ENCODE measurements at regions not wholly inside any gene's neighbourhood (a gene's known extent, or its start where the extent isn't known, plus 50 kb on each side); places are given as distances from the start of the nearest gene placed in this dataset.

DNA sequence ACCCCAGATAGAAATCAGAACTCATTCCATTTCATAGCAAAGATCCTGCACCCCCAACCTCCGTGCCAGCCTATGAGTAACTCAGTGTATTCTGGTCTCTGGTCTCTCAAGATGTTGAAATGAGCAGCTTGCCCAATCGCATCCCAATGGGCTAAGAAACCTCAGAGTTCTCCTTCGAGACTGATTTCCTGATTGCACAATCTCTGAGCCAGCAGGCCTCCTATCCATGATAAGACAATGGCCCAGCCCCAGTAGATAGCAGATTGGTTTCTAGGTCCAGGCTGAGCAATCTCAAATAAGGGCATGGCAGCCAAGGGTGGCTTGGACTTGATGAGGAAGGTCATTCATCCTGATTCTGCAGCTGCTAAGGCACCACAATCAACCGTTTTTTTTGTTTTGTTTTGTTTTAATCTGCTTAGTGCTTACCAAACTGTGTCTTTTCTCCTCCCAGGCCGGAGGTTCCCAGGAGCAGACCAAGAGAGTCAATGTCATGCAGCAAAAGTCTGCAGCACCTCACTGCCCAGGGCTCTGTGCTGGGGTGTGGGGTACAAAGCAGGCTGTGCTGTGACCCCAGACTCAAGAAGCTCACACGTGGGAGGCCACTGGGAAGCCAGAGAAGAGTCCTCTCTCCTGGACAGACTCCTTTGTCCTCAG is 125.1 kb upstream of the NXT1 start:
- no peak for TF ChIP-seq MEIS1 (CRISPR knock-in tag; IDR thresholded peaks at IDR 0.05; ENCODE audit: borderline replicate concordance)
- TF ChIP-seq, protein P1, sequence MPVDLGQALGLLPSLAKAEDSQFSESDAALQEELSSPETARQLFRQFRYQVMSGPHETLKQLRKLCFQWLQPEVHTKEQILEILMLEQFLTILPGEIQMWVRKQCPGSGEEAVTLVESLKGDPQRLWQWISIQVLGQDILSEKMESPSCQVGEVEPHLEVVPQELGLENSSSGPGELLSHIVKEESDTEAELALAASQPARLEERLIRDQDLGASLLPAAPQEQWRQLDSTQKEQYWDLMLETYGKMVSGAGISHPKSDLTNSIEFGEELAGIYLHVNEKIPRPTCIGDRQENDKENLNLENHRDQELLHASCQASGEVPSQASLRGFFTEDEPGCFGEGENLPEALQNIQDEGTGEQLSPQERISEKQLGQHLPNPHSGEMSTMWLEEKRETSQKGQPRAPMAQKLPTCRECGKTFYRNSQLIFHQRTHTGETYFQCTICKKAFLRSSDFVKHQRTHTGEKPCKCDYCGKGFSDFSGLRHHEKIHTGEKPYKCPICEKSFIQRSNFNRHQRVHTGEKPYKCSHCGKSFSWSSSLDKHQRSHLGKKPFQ (tag by site-specific recombination; IDR thresholded peaks at IDR 0.05): no peak
- TF ChIP-seq ZBTB20 (tag by site-specific recombination; IDR thresholded peaks at IDR 0.05): no peak
- TF ChIP-seq, protein P2, sequence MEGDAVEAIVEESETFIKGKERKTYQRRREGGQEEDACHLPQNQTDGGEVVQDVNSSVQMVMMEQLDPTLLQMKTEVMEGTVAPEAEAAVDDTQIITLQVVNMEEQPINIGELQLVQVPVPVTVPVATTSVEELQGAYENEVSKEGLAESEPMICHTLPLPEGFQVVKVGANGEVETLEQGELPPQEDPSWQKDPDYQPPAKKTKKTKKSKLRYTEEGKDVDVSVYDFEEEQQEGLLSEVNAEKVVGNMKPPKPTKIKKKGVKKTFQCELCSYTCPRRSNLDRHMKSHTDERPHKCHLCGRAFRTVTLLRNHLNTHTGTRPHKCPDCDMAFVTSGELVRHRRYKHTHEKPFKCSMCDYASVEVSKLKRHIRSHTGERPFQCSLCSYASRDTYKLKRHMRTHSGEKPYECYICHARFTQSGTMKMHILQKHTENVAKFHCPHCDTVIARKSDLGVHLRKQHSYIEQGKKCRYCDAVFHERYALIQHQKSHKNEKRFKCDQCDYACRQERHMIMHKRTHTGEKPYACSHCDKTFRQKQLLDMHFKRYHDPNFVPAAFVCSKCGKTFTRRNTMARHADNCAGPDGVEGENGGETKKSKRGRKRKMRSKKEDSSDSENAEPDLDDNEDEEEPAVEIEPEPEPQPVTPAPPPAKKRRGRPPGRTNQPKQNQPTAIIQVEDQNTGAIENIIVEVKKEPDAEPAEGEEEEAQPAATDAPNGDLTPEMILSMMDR (tag by site-specific recombination; IDR thresholded peaks at IDR 0.05): no peak
- TF ChIP-seq, protein P3, sequence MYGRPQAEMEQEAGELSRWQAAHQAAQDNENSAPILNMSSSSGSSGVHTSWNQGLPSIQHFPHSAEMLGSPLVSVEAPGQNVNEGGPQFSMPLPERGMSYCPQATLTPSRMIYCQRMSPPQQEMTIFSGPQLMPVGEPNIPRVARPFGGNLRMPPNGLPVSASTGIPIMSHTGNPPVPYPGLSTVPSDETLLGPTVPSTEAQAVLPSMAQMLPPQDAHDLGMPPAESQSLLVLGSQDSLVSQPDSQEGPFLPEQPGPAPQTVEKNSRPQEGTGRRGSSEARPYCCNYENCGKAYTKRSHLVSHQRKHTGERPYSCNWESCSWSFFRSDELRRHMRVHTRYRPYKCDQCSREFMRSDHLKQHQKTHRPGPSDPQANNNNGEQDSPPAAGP (tag by site-specific recombination; IDR thresholded peaks at IDR 0.05): no peak
- TF ChIP-seq, protein P4, sequence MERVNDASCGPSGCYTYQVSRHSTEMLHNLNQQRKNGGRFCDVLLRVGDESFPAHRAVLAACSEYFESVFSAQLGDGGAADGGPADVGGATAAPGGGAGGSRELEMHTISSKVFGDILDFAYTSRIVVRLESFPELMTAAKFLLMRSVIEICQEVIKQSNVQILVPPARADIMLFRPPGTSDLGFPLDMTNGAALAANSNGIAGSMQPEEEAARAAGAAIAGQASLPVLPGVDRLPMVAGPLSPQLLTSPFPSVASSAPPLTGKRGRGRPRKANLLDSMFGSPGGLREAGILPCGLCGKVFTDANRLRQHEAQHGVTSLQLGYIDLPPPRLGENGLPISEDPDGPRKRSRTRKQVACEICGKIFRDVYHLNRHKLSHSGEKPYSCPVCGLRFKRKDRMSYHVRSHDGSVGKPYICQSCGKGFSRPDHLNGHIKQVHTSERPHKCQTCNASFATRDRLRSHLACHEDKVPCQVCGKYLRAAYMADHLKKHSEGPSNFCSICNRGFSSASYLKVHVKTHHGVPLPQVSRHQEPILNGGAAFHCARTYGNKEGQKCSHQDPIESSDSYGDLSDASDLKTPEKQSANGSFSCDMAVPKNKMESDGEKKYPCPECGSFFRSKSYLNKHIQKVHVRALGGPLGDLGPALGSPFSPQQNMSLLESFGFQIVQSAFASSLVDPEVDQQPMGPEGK (tag by site-specific recombination; IDR thresholded peaks at IDR 0.05): no peak
- no peak for TF ChIP-seq ZNF133 (tag by site-specific recombination; IDR thresholded peaks at IDR 0.05)
